ENCODE measurements at regions not wholly inside any gene's neighbourhood (a gene's known extent, or its start where the extent isn't known, plus 50 kb on each side); places are given as distances from the start of the nearest gene placed in this dataset.
"Not testable (repeated sequence)": the region's sequence is repeated elsewhere in the genome, so short reads cannot be mapped to it uniquely, and the experiment has no call there.

DNA sequence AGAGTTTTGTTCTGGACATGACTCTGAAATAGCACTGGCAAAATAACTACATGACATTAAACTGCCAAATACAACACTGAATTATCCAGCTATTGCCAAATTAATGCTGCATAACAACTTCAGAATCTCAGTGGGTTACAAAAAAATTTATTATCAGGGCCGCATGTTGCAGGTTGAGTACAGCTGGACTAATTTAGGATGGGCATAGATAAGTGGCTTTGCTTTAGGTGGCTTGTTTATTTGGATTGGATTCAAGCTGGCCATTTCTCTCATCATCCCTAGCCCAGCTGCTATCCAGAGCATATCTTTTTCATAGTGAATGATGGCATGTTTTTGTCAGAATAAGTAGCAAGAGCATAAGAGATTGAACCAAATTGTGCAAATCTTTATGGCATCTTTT is 1277.1 kb downstream of the REEP3 start:
- intact Hi-C loops (cut with micrococcal nuclease): no loop called here
- no peaks in the 10 kb centered on the region for H3K36me3 ChIP-seq (replicated peaks in 1 of 2; ENCODE audit: control extremely low read depth in 1 of 2, control insufficient read depth in 1 of 2, extremely low read depth in 1 of 2, insufficient read depth in 2 of 2, low read length in 1 of 2)
- no peaks in the 10 kb centered on the region for H3K27me3 Mint-ChIP-seq
- no peaks in the 10 kb centered on the region for H3K79me2 ChIP-seq (ENCODE audit: control insufficient read depth, insufficient read depth, low read length)
- DNase-seq (no peak), ATAC-seq (ENCODE audit: low read depth) (no peak)
- no peak overlapping the region for H3K27ac Mint-ChIP-seq
- peaks cover 5% of the 10 kb centered on the region for H3K9me3 Mint-ChIP-seq (ENCODE audit: insufficient read depth)
- no peak overlapping the region for H3K27ac ChIP-seq (ENCODE audit: low read length in 2 of 2)
- H3K4me3 Mint-ChIP-seq: no peak overlapping the region
- H3K4me1 Mint-ChIP-seq: no peaks in the 10 kb centered on the region
- H4K20me1 ChIP-seq (ENCODE audit: control insufficient read depth, insufficient read depth, low read length, poor library complexity, severe bottlenecking): no peaks in the 10 kb centered on the region
- H3K27me3 ChIP-seq (replicated peaks in 1 of 4; ENCODE audit: control extremely low read depth in 1 of 4, control insufficient read depth in 3 of 4, insufficient read depth in 4 of 4, low read length in 3 of 4): no peaks in the 10 kb centered on the region
- TF ChIP-seq, protein P1, sequence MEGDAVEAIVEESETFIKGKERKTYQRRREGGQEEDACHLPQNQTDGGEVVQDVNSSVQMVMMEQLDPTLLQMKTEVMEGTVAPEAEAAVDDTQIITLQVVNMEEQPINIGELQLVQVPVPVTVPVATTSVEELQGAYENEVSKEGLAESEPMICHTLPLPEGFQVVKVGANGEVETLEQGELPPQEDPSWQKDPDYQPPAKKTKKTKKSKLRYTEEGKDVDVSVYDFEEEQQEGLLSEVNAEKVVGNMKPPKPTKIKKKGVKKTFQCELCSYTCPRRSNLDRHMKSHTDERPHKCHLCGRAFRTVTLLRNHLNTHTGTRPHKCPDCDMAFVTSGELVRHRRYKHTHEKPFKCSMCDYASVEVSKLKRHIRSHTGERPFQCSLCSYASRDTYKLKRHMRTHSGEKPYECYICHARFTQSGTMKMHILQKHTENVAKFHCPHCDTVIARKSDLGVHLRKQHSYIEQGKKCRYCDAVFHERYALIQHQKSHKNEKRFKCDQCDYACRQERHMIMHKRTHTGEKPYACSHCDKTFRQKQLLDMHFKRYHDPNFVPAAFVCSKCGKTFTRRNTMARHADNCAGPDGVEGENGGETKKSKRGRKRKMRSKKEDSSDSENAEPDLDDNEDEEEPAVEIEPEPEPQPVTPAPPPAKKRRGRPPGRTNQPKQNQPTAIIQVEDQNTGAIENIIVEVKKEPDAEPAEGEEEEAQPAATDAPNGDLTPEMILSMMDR (IDR thresholded peaks at IDR 0.05): no peak
- no peak for TF ChIP-seq EZH2 (IDR thresholded peaks at IDR 0.05; ENCODE audit: borderline replicate concordance, insufficient read depth, low read depth, low read length, poor library complexity, severe bottlenecking)
- no peaks in the 10 kb centered on the region for H3K4me1 ChIP-seq (ENCODE audit: control insufficient read depth in 2 of 2, insufficient read depth in 2 of 2, low read length in 2 of 2)
- H3K4me3 ChIP-seq (ENCODE audit: control extremely low read depth in 1 of 5, extremely low read depth in 1 of 5, insufficient read depth in 1 of 5, low read depth in 2 of 5, low read length in 4 of 5): no peak overlapping the region
- no peak overlapping the region for H2AFZ ChIP-seq (ENCODE audit: insufficient read depth, low read depth, low read length, poor library complexity, severe bottlenecking)
- CTCF ChIA-PET: no interaction called here
- H3K9me3 ChIP-seq (ENCODE audit: control extremely low read depth in 1 of 3, control insufficient read depth in 2 of 3, insufficient read depth in 1 of 3, low read length in 2 of 3): no peaks in the 10 kb centered on the region
- POLR2A ChIA-PET: no interaction called here
- WGBS (ENCODE audit: insufficient coverage): no CpG with 5 or more reads among the region's 1 CpG
- no peak overlapping the region for H3K4me2 ChIP-seq (replicated peaks; ENCODE audit: low read depth, low read length, poor library complexity, severe bottlenecking)
- no peak overlapping the region for H3K9ac ChIP-seq (ENCODE audit: low read length)

DNA sequence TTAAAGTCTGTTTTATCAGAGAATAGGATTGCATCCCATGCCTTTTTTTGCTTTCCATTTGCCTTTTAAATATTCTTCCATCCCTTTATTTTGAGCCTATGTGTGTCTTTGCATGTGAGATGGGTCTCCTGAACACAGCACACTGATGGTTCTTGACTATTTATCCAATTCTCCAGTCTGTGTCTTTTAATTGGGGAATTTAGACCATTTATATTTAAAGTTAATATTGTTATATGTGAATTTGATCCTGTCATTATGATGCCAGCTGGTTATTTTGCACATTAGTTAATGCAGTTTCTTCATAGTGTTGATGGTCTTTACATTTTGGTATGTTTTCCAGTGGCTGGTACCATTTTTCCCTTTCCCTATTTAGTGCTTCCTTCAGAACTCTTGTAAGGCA is 1287.0 kb downstream of the REEP3 start:
- H2AFZ ChIP-seq (ENCODE audit: insufficient read depth, low read depth, low read length, poor library complexity, severe bottlenecking); H3K4me1 ChIP-seq (ENCODE audit: control insufficient read depth in 2 of 2, insufficient read depth in 2 of 2, low read length in 2 of 2); H3K4me2 ChIP-seq (replicated peaks; ENCODE audit: low read depth, low read length, poor library complexity, severe bottlenecking); H3K79me2 ChIP-seq (ENCODE audit: control insufficient read depth, insufficient read depth, low read length); DNase-seq; H3K27ac Mint-ChIP-seq; H3K4me1 Mint-ChIP-seq; H4K20me1 ChIP-seq (ENCODE audit: control insufficient read depth, insufficient read depth, low read length, poor library complexity, severe bottlenecking); ATAC-seq (ENCODE audit: low read depth); H3K27ac ChIP-seq (ENCODE audit: low read length in 2 of 2); H3K4me3 Mint-ChIP-seq; POLR2A ChIA-PET; H3K27me3 Mint-ChIP-seq; H3K27me3 ChIP-seq (replicated peaks in 1 of 4; ENCODE audit: control extremely low read depth in 1 of 4, control insufficient read depth in 3 of 4, insufficient read depth in 4 of 4, low read length in 3 of 4); CTCF ChIA-PET; H3K4me3 ChIP-seq (ENCODE audit: control extremely low read depth in 1 of 5, extremely low read depth in 1 of 5, insufficient read depth in 1 of 5, low read depth in 2 of 5, low read length in 4 of 5); intact Hi-C loops (cut with micrococcal nuclease); H3K36me3 ChIP-seq (replicated peaks in 1 of 2; ENCODE audit: control extremely low read depth in 1 of 2, control insufficient read depth in 1 of 2, extremely low read depth in 1 of 2, insufficient read depth in 2 of 2, low read length in 1 of 2); H3K9ac ChIP-seq (ENCODE audit: low read length); H3K9me3 Mint-ChIP-seq (ENCODE audit: insufficient read depth): not testable (repeated sequence)
- H3K9me3 ChIP-seq (ENCODE audit: control extremely low read depth in 1 of 3, control insufficient read depth in 2 of 3, insufficient read depth in 1 of 3, low read length in 2 of 3): peaks cover 0 to 12% (median 0%) of the 10 kb centered on the region in 3 donors

DNA sequence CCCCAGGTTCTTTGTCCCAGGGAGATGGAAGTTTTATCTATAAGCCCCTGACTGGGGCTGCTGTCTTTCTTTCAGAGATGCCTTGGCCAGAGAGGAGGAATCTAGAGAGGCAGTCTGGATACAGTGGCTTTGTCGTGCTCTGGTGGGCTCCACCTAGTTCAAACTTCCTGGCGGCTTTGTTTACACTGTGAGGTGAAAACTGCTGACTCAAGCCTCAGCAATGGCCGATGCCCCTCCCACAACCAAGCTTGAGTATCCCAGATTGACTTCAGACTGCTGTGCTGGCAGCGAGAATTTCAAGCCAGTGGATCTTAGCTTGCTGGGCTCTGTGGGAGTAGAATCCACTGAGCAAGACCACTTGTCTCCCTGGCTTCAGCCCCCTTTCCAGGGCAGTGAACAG is 1288.8 kb downstream of the REEP3 start:
- CTCF ChIA-PET; H3K4me1 Mint-ChIP-seq; H3K79me2 ChIP-seq (ENCODE audit: control insufficient read depth, insufficient read depth, low read length); H2AFZ ChIP-seq (ENCODE audit: insufficient read depth, low read depth, low read length, poor library complexity, severe bottlenecking); H3K4me3 ChIP-seq (ENCODE audit: control extremely low read depth in 1 of 5, extremely low read depth in 1 of 5, insufficient read depth in 1 of 5, low read depth in 2 of 5, low read length in 4 of 5); H4K20me1 ChIP-seq (ENCODE audit: control insufficient read depth, insufficient read depth, low read length, poor library complexity, severe bottlenecking); POLR2A ChIA-PET; H3K4me2 ChIP-seq (replicated peaks; ENCODE audit: low read depth, low read length, poor library complexity, severe bottlenecking); H3K9ac ChIP-seq (ENCODE audit: low read length); H3K36me3 ChIP-seq (replicated peaks in 1 of 2; ENCODE audit: control extremely low read depth in 1 of 2, control insufficient read depth in 1 of 2, extremely low read depth in 1 of 2, insufficient read depth in 2 of 2, low read length in 1 of 2); ATAC-seq (ENCODE audit: low read depth); H3K27me3 Mint-ChIP-seq; H3K4me3 Mint-ChIP-seq; H3K27ac ChIP-seq (ENCODE audit: low read length in 2 of 2); H3K27ac Mint-ChIP-seq; H3K27me3 ChIP-seq (replicated peaks in 1 of 4; ENCODE audit: control extremely low read depth in 1 of 4, control insufficient read depth in 3 of 4, insufficient read depth in 4 of 4, low read length in 3 of 4); H3K9me3 Mint-ChIP-seq (ENCODE audit: insufficient read depth); H3K4me1 ChIP-seq (ENCODE audit: control insufficient read depth in 2 of 2, insufficient read depth in 2 of 2, low read length in 2 of 2); intact Hi-C loops (cut with micrococcal nuclease); DNase-seq: not testable (repeated sequence)
- H3K9me3 ChIP-seq (ENCODE audit: control extremely low read depth in 1 of 3, control insufficient read depth in 2 of 3, insufficient read depth in 1 of 3, low read length in 2 of 3): peaks cover 0 to 12% (median 0%) of the 10 kb centered on the region in 3 donors
- WGBS (ENCODE audit: insufficient coverage): 69% methylated on average over 4 of the region's 4 CpGs

Data from B cell (primary cell).